OCI-LY7 (cell line): ENCODE measurements at regions not wholly inside any gene's neighbourhood (a gene's known extent, or its start where the extent isn't known, plus 50 kb on each side); places are given as distances from the start of the nearest gene placed in this dataset.

Experiments
- BruUV-seq: library from RNA; stranded (reverse); fragments of 400-500 nt; replicated peaks from 2 replicates; lab custom pipeline; 2021; lab: Mats Ljungman, UMichigan
- CTCF ChIA-PET: fragments of 300-600 bp; sonication (Branson Sonifier 250); formaldehyde crosslinking; loops from one replicate; lab custom pipeline; 2022; ENCODE audit warnings: antibody characterized with exemption; ENCODE audit not compliant: unreplicated experiment; lab: Charles Lee
- POLR2A ChIA-PET: fragments of 300-600 bp; sonication (Branson Sonifier 250); formaldehyde crosslinking; loops from one replicate; lab custom pipeline; 2022; ENCODE audit warnings: antibody characterized with exemption; lab: Charles Lee
- DNase-seq: peaks from one replicate; pipeline ENCODE4 v3.0.0-alpha.2; 2015; ENCODE audit warnings: low spot score
- H2AFZ ChIP-seq: fragments of 200-600 bp; sonication (generic), shearing (Covaris generic); 2 replicates; pipeline ENCODE4 v1.6.1; 2014; ENCODE audit warnings: mild to moderate bottlenecking, antibody characterized with exemption, low read length, moderate library complexity
- H3K27ac ChIP-seq: fragments of 200-600 bp; sonication (generic); 2 replicates; pipeline ENCODE4 v1.5.1; 2014; ENCODE audit warnings: mixed run types, low read depth, mild to moderate bottlenecking, moderate library complexity, low read length, inconsistent platforms; ENCODE audit not compliant: poor library complexity, severe bottlenecking
- H3K36me3 ChIP-seq: fragments of 200-600 bp; sonication (generic); 2 replicates; pipeline ENCODE4 v1.6.1; 2014; ENCODE audit warnings: mild to moderate bottlenecking, antibody characterized with exemption, low read length, moderate library complexity, mixed read lengths; ENCODE audit not compliant: insufficient read depth
- H3K4me1 ChIP-seq: fragments of 200-600 bp; sonication (generic); 2 replicates; pipeline ENCODE4 v1.5.1; 2014; ENCODE audit warnings: mild to moderate bottlenecking, low read length; ENCODE audit not compliant: insufficient read depth, poor library complexity, severe bottlenecking
- H3K4me2 ChIP-seq: fragments of 200-600 bp; sonication (generic); 2 replicates; pipeline ENCODE4 v1.6.1; 2014; ENCODE audit warnings: mild to moderate bottlenecking, low read length
- H3K4me3 ChIP-seq: fragments of 200-600 bp; sonication (generic); 2 replicates; pipeline ENCODE4 v1.5.1; 2014; ENCODE audit warnings: mild to moderate bottlenecking, low read depth, low read length; ENCODE audit not compliant: poor library complexity, severe bottlenecking
- H3K79me2 ChIP-seq: fragments of 200-600 bp; sonication (generic); 2 replicates; pipeline ENCODE4 v1.6.1; 2016; ENCODE audit warnings: low read depth, mild to moderate bottlenecking, low read length, moderate library complexity, mixed read lengths; ENCODE audit not compliant: insufficient read depth
- H3K9me2 ChIP-seq: fragments of 200-600 bp; sonication (generic); 2 replicates; pipeline ENCODE4 v1.6.1; 2016; ENCODE audit warnings: mild to moderate bottlenecking, low read length, mixed read lengths; ENCODE audit not compliant: insufficient read depth
- H3K9me3 ChIP-seq: fragments of 200-600 bp; sonication (generic); 2 replicates; pipeline ENCODE4 v1.6.1; 2014; ENCODE audit warnings: mild to moderate bottlenecking, mixed run types, low read length, mixed read lengths
- H4K20me1 ChIP-seq: fragments of 200-600 bp; sonication (generic); 2 replicates; pipeline ENCODE4 v1.6.1; 2014; ENCODE audit warnings: mild to moderate bottlenecking, antibody characterized with exemption, low read length, moderate library complexity, mixed read lengths; ENCODE audit not compliant: insufficient read depth
- EZH2phosphoT487 ChIP-seq: fragments of 200-600 bp; sonication (generic); IDR thresholded peaks from 2 replicates; pipeline ENCODE4 v1.6.1; 2018; ENCODE audit warnings: low read depth, borderline replicate concordance, mild to moderate bottlenecking, mixed run types, antibody characterized with exemption, low read length, moderate library complexity, mixed read lengths
- intact Hi-C: fragments of 100-400 bp; cut with micrococcal nuclease; formaldehyde crosslinking; loops from one replicate; pipeline ENCODE4 v1.10.0; 2022; ENCODE audit not compliant: unreplicated experiment
- TF ChIP-seq, protein P1 (sequence below): fragments of 200-600 bp; sonication (generic); conservative IDR thresholded peaks from 2 replicates; pipeline ENCODE4 v1.5.1; 2014; ENCODE audit warnings: mild to moderate bottlenecking, antibody characterized with exemption, low read length, moderate library complexity, mixed read lengths

DNA sequence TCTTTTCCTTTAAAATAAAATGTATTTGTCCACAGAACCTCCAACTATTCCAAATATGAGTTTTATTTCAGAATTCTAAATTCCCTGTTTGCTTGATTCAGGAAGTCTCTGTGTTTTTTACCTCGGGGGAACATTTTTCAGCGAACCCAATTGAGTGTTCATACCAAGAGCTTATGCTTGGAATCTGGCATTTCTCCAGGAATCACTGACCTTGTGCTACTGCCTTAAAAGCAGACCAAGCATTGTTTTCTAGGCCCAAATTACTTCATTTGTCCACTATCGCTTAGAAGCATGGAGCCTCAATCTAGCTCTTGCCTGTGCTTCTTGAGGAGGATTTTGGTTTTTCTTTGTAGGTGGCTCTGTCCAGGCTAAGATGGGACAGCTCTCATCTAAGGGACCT lies 59.4 kb downstream of the EBLN1 start:
- H4K20me1 ChIP-seq: no peaks in the 10 kb centered on the region
- ChIA-PET CTCF (no interaction called here), POLR2A (no interaction called here)
- H3K4me1 ChIP-seq: no peaks in the 10 kb centered on the region
- H3K79me2 ChIP-seq: no peaks in the 10 kb centered on the region
- H3K36me3 ChIP-seq: no peaks in the 10 kb centered on the region
- no peak for DNase-seq
- TF ChIP-seq, protein P1, sequence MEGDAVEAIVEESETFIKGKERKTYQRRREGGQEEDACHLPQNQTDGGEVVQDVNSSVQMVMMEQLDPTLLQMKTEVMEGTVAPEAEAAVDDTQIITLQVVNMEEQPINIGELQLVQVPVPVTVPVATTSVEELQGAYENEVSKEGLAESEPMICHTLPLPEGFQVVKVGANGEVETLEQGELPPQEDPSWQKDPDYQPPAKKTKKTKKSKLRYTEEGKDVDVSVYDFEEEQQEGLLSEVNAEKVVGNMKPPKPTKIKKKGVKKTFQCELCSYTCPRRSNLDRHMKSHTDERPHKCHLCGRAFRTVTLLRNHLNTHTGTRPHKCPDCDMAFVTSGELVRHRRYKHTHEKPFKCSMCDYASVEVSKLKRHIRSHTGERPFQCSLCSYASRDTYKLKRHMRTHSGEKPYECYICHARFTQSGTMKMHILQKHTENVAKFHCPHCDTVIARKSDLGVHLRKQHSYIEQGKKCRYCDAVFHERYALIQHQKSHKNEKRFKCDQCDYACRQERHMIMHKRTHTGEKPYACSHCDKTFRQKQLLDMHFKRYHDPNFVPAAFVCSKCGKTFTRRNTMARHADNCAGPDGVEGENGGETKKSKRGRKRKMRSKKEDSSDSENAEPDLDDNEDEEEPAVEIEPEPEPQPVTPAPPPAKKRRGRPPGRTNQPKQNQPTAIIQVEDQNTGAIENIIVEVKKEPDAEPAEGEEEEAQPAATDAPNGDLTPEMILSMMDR: no peak
- no peak for TF ChIP-seq EZH2phosphoT487
- intact Hi-C loops: no loop called here
- no peak overlapping the region for H3K4me2 ChIP-seq
- no peak overlapping the region for H3K27ac ChIP-seq
- no TSS peak for BruUV-seq
- no peaks in the 10 kb centered on the region for H3K9me3 ChIP-seq
- no peaks in the 10 kb centered on the region for H3K9me2 ChIP-seq
- no peak overlapping the region for H2AFZ ChIP-seq
- H3K4me3 ChIP-seq: no peak overlapping the region

DNA sequence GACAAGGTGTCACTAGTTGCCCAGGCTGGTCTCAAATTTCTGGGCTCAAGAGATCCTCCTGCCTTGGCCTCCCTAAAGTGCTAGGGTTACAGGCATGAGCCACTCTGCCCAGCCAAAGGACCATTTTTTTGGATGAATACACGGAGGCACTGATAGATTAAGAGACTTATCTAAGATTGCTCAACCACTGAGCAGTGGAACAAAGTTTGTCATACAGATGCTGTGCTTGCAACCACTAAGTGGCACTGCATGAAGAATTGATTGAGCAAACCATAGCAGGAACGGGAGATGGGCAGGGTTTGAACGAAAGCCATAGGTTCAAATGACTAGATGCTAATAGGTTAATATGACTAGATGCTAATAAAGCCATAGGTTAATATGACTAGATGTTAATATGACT lies 61.1 kb downstream of the EBLN1 start:
- DNase-seq: no peak
- Histone ChIP-seq H3K27ac (no peak overlapping the region), H3K4me3 (no peak overlapping the region), H4K20me1 (no peaks in the 10 kb centered on the region), H2AFZ (no peak overlapping the region), H3K79me2 (no peaks in the 10 kb centered on the region), H3K36me3 (no peaks in the 10 kb centered on the region), H3K4me1 (no peaks in the 10 kb centered on the region), H3K9me2 (no peaks in the 10 kb centered on the region), H3K4me2 (no peak overlapping the region), H3K9me3 (no peaks in the 10 kb centered on the region)
- POLR2A ChIA-PET: no interaction called here
- CTCF ChIA-PET: no interaction called here
- intact Hi-C loops: no loop called here
- BruUV-seq: no TSS peak
- TF ChIP-seq EZH2phosphoT487: no peak
- TF ChIP-seq, protein P1: no peak

GRCh38 chr10:22152403-22152802 lies 65.4 kb downstream of the EBLN1 start:
- no peaks in the 10 kb centered on the region for H3K79me2 ChIP-seq
- H3K4me3 ChIP-seq: no peak overlapping the region
- POLR2A ChIA-PET: no interaction called here
- no peak overlapping the region for H3K27ac ChIP-seq
- no peak overlapping the region for H3K4me2 ChIP-seq
- no peaks in the 10 kb centered on the region for H3K36me3 ChIP-seq
- BruUV-seq: no TSS peak
- no peaks in the 10 kb centered on the region for H3K9me3 ChIP-seq
- H3K4me1 ChIP-seq: no peaks in the 10 kb centered on the region
- CTCF ChIA-PET: no interaction called here
- H4K20me1 ChIP-seq: no peaks in the 10 kb centered on the region
- intact Hi-C loops: no loop called here
- no peaks in the 10 kb centered on the region for H3K9me2 ChIP-seq
- H2AFZ ChIP-seq: no peak overlapping the region
- DNase-seq: no peak
- TF ChIP-seq, protein P1: no peak
- no peak for TF ChIP-seq EZH2phosphoT487
